T-helper 2 cell treated with Interferon-gamma antibody and Interleukin-4, amounts not matched to agents 5 μg/mL and 100 μg/mL, for 36 hours (primary cell): ENCODE measurements at regions not wholly inside any gene's neighbourhood (a gene's known extent, or its start where the extent isn't known, plus 50 kb on each side); places are given as distances from the start of the nearest gene placed in this dataset.

Experiments
- DNase-seq: peaks from one replicate; pipeline ENCODE4 v3.0.0; 2021; ENCODE audit warnings: low spot score
- H3K27ac Mint-ChIP-seq: one replicate; pipeline ENCODE4 v1.8.0; 2021; ENCODE audit warnings: mild to moderate bottlenecking, mixed read lengths
- H3K27me3 Mint-ChIP-seq: one replicate; pipeline ENCODE4 v1.8.0; 2021; ENCODE audit warnings: low read depth, mixed read lengths
- H3K36me3 Mint-ChIP-seq: one replicate; pipeline ENCODE4 v1.8.0; 2021; ENCODE audit warnings: low read depth, mixed read lengths
- H3K4me1 Mint-ChIP-seq: one replicate; pipeline ENCODE4 v1.8.0; 2021; ENCODE audit warnings: low read depth, mixed read lengths
- H3K4me3 Mint-ChIP-seq: one replicate; pipeline ENCODE4 v1.8.0; 2022; ENCODE audit warnings: mild to moderate bottlenecking, moderate library complexity, mixed read lengths
- H3K9me3 Mint-ChIP-seq: one replicate; pipeline ENCODE4 v1.8.0; 2021; ENCODE audit warnings: mixed read lengths

- Mint-ChIP-seq H3K36me3 (no peaks in the 10 kb centered on the region), H3K27ac (no peak overlapping the region), H3K27me3 (no peaks in the 10 kb centered on the region), H3K4me1 (no peaks in the 10 kb centered on the region), H3K4me3 (no peak overlapping the region), H3K9me3 (peaks cover 4% of the 10 kb centered on the region)
- no peak for DNase-seq
Observed at GRCh38 chr11:92659793-92660192, 309.7 kb upstream of the MTNR1B start.

GRCh38 chr11:92662601-92663360, 306.7 kb upstream of the MTNR1B start:
- no peak for DNase-seq
- Mint-ChIP-seq H3K27ac (no peak overlapping the region), H3K9me3 (peaks cover 7% of the 10 kb centered on the region), H3K36me3 (no peaks in the 10 kb centered on the region), H3K27me3 (no peaks in the 10 kb centered on the region), H3K4me3 (no peak overlapping the region), H3K4me1 (no peaks in the 10 kb centered on the region)

- Mint-ChIP-seq H3K27me3 (no peaks in the 10 kb centered on the region), H3K4me1 (no peaks in the 10 kb centered on the region), H3K9me3 (peaks cover 7% of the 10 kb centered on the region), H3K36me3 (no peaks in the 10 kb centered on the region), H3K4me3 (no peak overlapping the region), H3K27ac (no peak overlapping the region)
- no peak for DNase-seq
Observed at GRCh38 chr11:92663539-92663938, 305.9 kb upstream of the MTNR1B start.

- H3K36me3 Mint-ChIP-seq: no peaks in the 10 kb centered on the region
- no peak overlapping the region for H3K27ac Mint-ChIP-seq
- no peak for DNase-seq
- no peaks in the 10 kb centered on the region for H3K27me3 Mint-ChIP-seq
- peaks cover 7% of the 10 kb centered on the region for H3K9me3 Mint-ChIP-seq
- H3K4me3 Mint-ChIP-seq: no peak overlapping the region
- no peaks in the 10 kb centered on the region for H3K4me1 Mint-ChIP-seq
Observed at GRCh38 chr11:92667486-92668152, 301.8 kb upstream of the MTNR1B start.

- Mint-ChIP-seq H3K27ac (no peak overlapping the region), H3K9me3 (peaks cover 3% of the 10 kb centered on the region), H3K4me3 (no peak overlapping the region), H3K27me3 (no peaks in the 10 kb centered on the region), H3K36me3 (no peaks in the 10 kb centered on the region), H3K4me1 (no peaks in the 10 kb centered on the region)
- DNase-seq: no peak
Observed at GRCh38 chr11:92670308-92670890, 299.1 kb upstream of the MTNR1B start.

GRCh38 chr11:92671081-92671480, 298.4 kb upstream of the MTNR1B start:
- Mint-ChIP-seq H3K27ac (no peak overlapping the region), H3K27me3 (no peaks in the 10 kb centered on the region)

GRCh38 chr11:92675303-92675702, 294.1 kb upstream of the MTNR1B start:
- Mint-ChIP-seq H3K9me3 (peaks cover 6% of the 10 kb centered on the region), H3K36me3 (no peaks in the 10 kb centered on the region), H3K27ac (no peak overlapping the region), H3K27me3 (no peaks in the 10 kb centered on the region), H3K4me1 (no peaks in the 10 kb centered on the region), H3K4me3 (no peak overlapping the region)
- DNase-seq: no peak

More at GRCh38 chr11:92671081-92671480, 298.4 kb upstream of the MTNR1B start:
- no peaks in the 10 kb centered on the region for H3K9me3 Mint-ChIP-seq
- H3K4me1 Mint-ChIP-seq: no peaks in the 10 kb centered on the region
- no peak overlapping the region for H3K4me3 Mint-ChIP-seq
- H3K36me3 Mint-ChIP-seq: no peaks in the 10 kb centered on the region
- no peak for DNase-seq

- H3K4me3 Mint-ChIP-seq: no peak overlapping the region
- H3K36me3 Mint-ChIP-seq: no peaks in the 10 kb centered on the region
- DNase-seq: no peak
- H3K4me1 Mint-ChIP-seq: no peaks in the 10 kb centered on the region
- H3K27me3 Mint-ChIP-seq: no peaks in the 10 kb centered on the region
- H3K27ac Mint-ChIP-seq: no peak overlapping the region
- peaks cover 7% of the 10 kb centered on the region for H3K9me3 Mint-ChIP-seq
Observed at GRCh38 chr11:92675810-92676209, 293.6 kb upstream of the MTNR1B start.

GRCh38 chr11:92678008-92678611, 291.3 kb upstream of the MTNR1B start:
- no peak overlapping the region for H3K27ac Mint-ChIP-seq
- no peaks in the 10 kb centered on the region for H3K27me3 Mint-ChIP-seq
- H3K9me3 Mint-ChIP-seq: peaks cover 7% of the 10 kb centered on the region
- no peaks in the 10 kb centered on the region for H3K36me3 Mint-ChIP-seq
- no peak overlapping the region for H3K4me3 Mint-ChIP-seq
- DNase-seq: no peak
- peaks cover 11% of the 10 kb centered on the region for H3K4me1 Mint-ChIP-seq

GRCh38 chr11:92681586-92681985, 287.9 kb upstream of the MTNR1B start:
- Mint-ChIP-seq H3K4me1 (peaks cover 11% of the 10 kb centered on the region), H3K36me3 (no peaks in the 10 kb centered on the region), H3K27ac (no peak overlapping the region), H3K4me3 (no peak overlapping the region), H3K9me3 (peaks cover 17% of the 10 kb centered on the region), H3K27me3 (no peaks in the 10 kb centered on the region)
- DNase-seq: peak; percentile 7

GRCh38 chr11:92682136-92682535, 287.3 kb upstream of the MTNR1B start:
- Mint-ChIP-seq H3K36me3 (no peaks in the 10 kb centered on the region), H3K4me3 (no peak overlapping the region), H3K27me3 (no peaks in the 10 kb centered on the region), H3K4me1 (peaks cover 11% of the 10 kb centered on the region), H3K9me3 (peaks cover 17% of the 10 kb centered on the region), H3K27ac (no peak overlapping the region)
- DNase-seq: no peak

- H3K36me3 Mint-ChIP-seq: no peaks in the 10 kb centered on the region
- H3K4me3 Mint-ChIP-seq: no peak overlapping the region
- peaks cover 11% of the 10 kb centered on the region for H3K4me1 Mint-ChIP-seq
- DNase-seq: no peak
- peaks cover 17% of the 10 kb centered on the region for H3K9me3 Mint-ChIP-seq
- no peak overlapping the region for H3K27ac Mint-ChIP-seq
- H3K27me3 Mint-ChIP-seq: no peaks in the 10 kb centered on the region
Observed at GRCh38 chr11:92682952-92683351, 286.5 kb upstream of the MTNR1B start.

- DNase-seq: no peak
- Mint-ChIP-seq H3K9me3 (peaks cover 13% of the 10 kb centered on the region), H3K27ac (no peak overlapping the region), H3K4me1 (peaks cover 11% of the 10 kb centered on the region), H3K4me3 (no peak overlapping the region), H3K27me3 (no peaks in the 10 kb centered on the region), H3K36me3 (no peaks in the 10 kb centered on the region)
Observed at GRCh38 chr11:92685049-92685448, 284.4 kb upstream of the MTNR1B start.

- Mint-ChIP-seq H3K4me1 (no peaks in the 10 kb centered on the region), H3K9me3 (peaks cover 9% of the 10 kb centered on the region), H3K4me3 (no peak overlapping the region), H3K27me3 (no peaks in the 10 kb centered on the region), H3K36me3 (no peaks in the 10 kb centered on the region), H3K27ac (no peak overlapping the region)
- no peak for DNase-seq
Observed at GRCh38 chr11:92687724-92688123, 281.7 kb upstream of the MTNR1B start.
